GM12878 (cell line): ENCODE measurements at regions not wholly inside any gene's neighbourhood (a gene's known extent, or its start where the extent isn't known, plus 50 kb on each side); places are given as distances from the start of the nearest gene placed in this dataset.

Source experiments
- ATAC-seq: fragments of 200-7000 bp; cut with Tn5 transposase; 3 replicates; pipeline ENCODE4 v1.9.1; 2020; ENCODE audit warnings: mild to moderate bottlenecking, moderate library complexity
- BruUV-seq: library from RNA; stranded (reverse); fragments of 400-500 nt; replicated peaks from 2 replicates; lab custom pipeline; 2021; lab: Mats Ljungman, UMichigan
- CTCF ChIA-PET: fragments of 300-600 bp; sonication (Branson Sonifier 250); formaldehyde crosslinking; extraction: SDS; loops from one replicate; lab custom pipeline; 2021; ENCODE audit warnings: inconsistent platforms; lab: Yijun Ruan, JAX
- POLR2A ChIA-PET: fragments of 350-600 bp; formaldehyde crosslinking; extraction: SDS; loops from one replicate; lab custom pipeline; 2021; ENCODE audit warnings: inconsistent platforms; lab: Charles Lee
- RAD21 ChIA-PET: fragments of 300-600 bp; sonication (Branson Sonifier 250); formaldehyde crosslinking; loops from one replicate; lab custom pipeline; 2023; ENCODE audit warnings: antibody characterized with exemption; ENCODE audit not compliant: unreplicated experiment; lab: Charles Lee
- SMC1A ChIA-PET: fragments of 300-600 bp; sonication (Branson Sonifier 250); formaldehyde crosslinking; loops from one replicate; lab custom pipeline; 2023; ENCODE audit not compliant: unreplicated experiment, uncharacterized antibody; lab: Charles Lee
- DNase-seq: peaks from one replicate; pipeline ENCODE4 v3.0.0-alpha.2; 2011; ENCODE audit warnings: low read depth, low spot score
- FAIRE-seq: peaks from 3 replicates; lab custom pipeline; 2011; peaks lifted over from hg19 to GRCh38; lab: Jason Lieb, UNC
- H2AFZ ChIP-seq: 2 replicates; pipeline ENCODE4 v1.6.0; 2011; ENCODE audit warnings: low read depth, low read length, control low read depth; ENCODE audit not compliant: control insufficient read depth
- H3K27ac ChIP-seq: 2 replicates; pipeline ENCODE4 v1.5.1; 2011; ENCODE audit warnings: control low read depth; ENCODE audit not compliant: control insufficient read depth, insufficient read depth
- H3K27me3 ChIP-seq, 2 experiments: replicated peaks in 1 of 2; 2 replicates each; pipeline versions ENCODE4 v1.6.0 to v1.6.1; 2011; ENCODE audit warnings: low read length in 1 of 2; ENCODE audit not compliant: control insufficient read depth in 2 of 2, insufficient read depth in 2 of 2
- H3K36me3 ChIP-seq, 2 experiments: 2 replicates each; pipeline ENCODE4 v1.5.1; 2011; ENCODE audit warnings: low read length in 1 of 2; ENCODE audit not compliant: control insufficient read depth in 2 of 2, insufficient read depth in 2 of 2
- H3K4me1 ChIP-seq: 2 replicates; pipeline ENCODE4 v1.6.1; 2011; ENCODE audit warnings: mild to moderate bottlenecking, low read length, moderate library complexity, mixed read lengths; ENCODE audit not compliant: control insufficient read depth, insufficient read depth
- H3K4me2 ChIP-seq: 2 replicates; pipeline ENCODE4 v1.6.0; 2011; ENCODE audit warnings: control low read depth; ENCODE audit not compliant: control insufficient read depth, insufficient read depth
- H3K4me3 ChIP-seq: fragments of 200-600 bp; sonication (generic); 2 replicates; pipeline ENCODE4 v1.5.1; 2016
- H3K79me2 ChIP-seq: 2 replicates; pipeline ENCODE4 v1.6.0; 2011; ENCODE audit warnings: low read length; ENCODE audit not compliant: control insufficient read depth, insufficient read depth
- H3K9ac ChIP-seq: 2 replicates; pipeline ENCODE4 v1.8.0; 2011; ENCODE audit warnings: low read length, control low read depth, mixed read lengths; ENCODE audit not compliant: control insufficient read depth, insufficient read depth
- H3K9me3 ChIP-seq: replicated peaks from 3 replicates; pipeline ENCODE4 v1.5.1; 2011; ENCODE audit warnings: mild to moderate bottlenecking, low read length; ENCODE audit not compliant: control insufficient read depth, insufficient read depth
- H4K20me1 ChIP-seq: 2 replicates; pipeline ENCODE4 v1.6.0; 2011; ENCODE audit not compliant: control insufficient read depth, insufficient read depth
- CEBPB ChIP-seq, 2 experiments: fragments of 150-350 bp in 1 of 2; IDR thresholded peaks; 2 replicates each; pipeline ENCODE4 v1.6.1; 2012 to 2014; ENCODE audit warnings: low read depth in 2 of 2, low read length in 2 of 2, borderline replicate concordance in 1 of 2, inconsistent platforms in 1 of 2
- CHD4 ChIP-seq: fragments of 200-600 bp; sonication (generic); IDR thresholded peaks from 2 replicates; pipeline ENCODE4 v1.6.1; 2016; ENCODE audit warnings: mild to moderate bottlenecking
- IRF5 ChIP-seq: fragments of 450-650 bp; IDR thresholded peaks from 2 replicates; pipeline ENCODE4 v1.6.1; 2017; ENCODE audit warnings: borderline replicate concordance
- JUND ChIP-seq: IDR thresholded peaks from 2 replicates; pipeline ENCODE4 v1.6.1; 2012; ENCODE audit warnings: low read depth, mild to moderate bottlenecking, low read length, improper control_type of control experiment, moderate library complexity
- NKRF ChIP-seq: fragments of 450-650 bp; conservative IDR thresholded peaks from 2 replicates; pipeline ENCODE4 v1.6.1; 2017; ENCODE audit warnings: mild to moderate bottlenecking, moderate library complexity
- POU2F2 ChIP-seq: IDR thresholded peaks from 3 replicates; pipeline ENCODE4 v1.6.1; 2011; ENCODE audit warnings: low read depth, mild to moderate bottlenecking, low read length, borderline replicate concordance
- SKIL ChIP-seq: fragments of 450-650 bp; IDR thresholded peaks from 2 replicates; pipeline ENCODE4 v1.6.1; 2017; ENCODE audit warnings: mild to moderate bottlenecking, low read depth, inconsistent platforms; ENCODE audit not compliant: poor library complexity, severe bottlenecking
- SMC3 ChIP-seq: IDR thresholded peaks from 2 replicates; pipeline ENCODE4 v1.6.1; 2011; ENCODE audit warnings: low read length, improper control_type of control experiment, borderline replicate concordance
- ZBED1 ChIP-seq: IDR thresholded peaks from 2 replicates; pipeline ENCODE4 v1.6.1; 2016; ENCODE audit warnings: borderline replicate concordance
- WGBS: methylation state at CpG from one replicate; pipeline ENCODE4 v1.1.6; 2016; ENCODE audit warnings: low lambda C conversion rate; ENCODE audit not compliant: insufficient replicate concordance, insufficient coverage; ENCODE audit errors: missing lambda C conversion rate; 5-methylcytosine and 5-hydroxymethylcytosine counted together
- in situ Hi-C: fragments of 300-500 bp; cut with MboI; formaldehyde crosslinking; loops from 9 replicates; pipeline ENCODE4 v1.14.3; 2018; ENCODE audit warnings: mixed read lengths
- intact Hi-C: fragments of 100-400 bp; cut with micrococcal nuclease; formaldehyde crosslinking; loops from one replicate; pipeline ENCODE4 v1.14.2; 2022; ENCODE audit not compliant: unreplicated experiment

- no peaks in the 10 kb centered on the region for H4K20me1 ChIP-seq
- H3K9ac ChIP-seq: no peak overlapping the region
- FAIRE-seq: no peak
- no peak for DNase-seq
- in situ Hi-C loops: no loop called here
- RAD21 ChIA-PET: no interaction called here
- no peaks in the 10 kb centered on the region for H3K36me3 ChIP-seq
- H3K4me2 ChIP-seq: no peak overlapping the region
- 20% methylated on average over 2 of the region's 2 CpGs for WGBS
- H3K27ac ChIP-seq: no peak overlapping the region
- H3K4me3 ChIP-seq: no peak overlapping the region
- BruUV-seq: no TSS peak
- ATAC-seq: no peak
- no peaks in the 10 kb centered on the region for H3K79me2 ChIP-seq
- TF ChIP-seq SMC3 (no peak), CHD4 (no peak), ZBED1 (no peak), SKIL (no peak), IRF5 (no peak), NKRF (no peak), CEBPB (IDR thresholded peaks at IDR 0.05; ENCODE audit: borderline replicate concordance in 1 of 2, low read depth in 2 of 2, low read length in 2 of 2) (no peak), JUND (no peak), POU2F2 (no peak)
- SMC1A ChIA-PET: no interaction called here
- no peaks in the 10 kb centered on the region for H3K27me3 ChIP-seq
- H3K4me1 ChIP-seq: no peaks in the 10 kb centered on the region
- no peak overlapping the region for H2AFZ ChIP-seq
- intact Hi-C loops: no loop called here
- H3K9me3 ChIP-seq: no peaks in the 10 kb centered on the region
- CTCF ChIA-PET: no interaction called here
- POLR2A ChIA-PET: no interaction called here
Observed at GRCh38 chr3:117880638-117881037, 1154.0 kb downstream of the IGSF11 start.
